ENCODE measurements at regions not wholly inside any gene's neighbourhood (a gene's known extent, or its start where the extent isn't known, plus 50 kb on each side); places are given as distances from the start of the nearest gene placed in this dataset.
"Not testable (repeated sequence)": the region's sequence is repeated elsewhere in the genome, so short reads cannot be mapped to it uniquely, and the experiment has no call there.

- peaks cover 6% of the 10 kb centered on the region for H3K9me3 Mint-ChIP-seq
- H3K27me3 Mint-ChIP-seq, result no peaks in the 10 kb centered on the region
- no peak overlapping the region for H3K27ac Mint-ChIP-seq
- H3K4me1 Mint-ChIP-seq, result no peaks in the 10 kb centered on the region
- no peaks in the 10 kb centered on the region for H3K36me3 Mint-ChIP-seq
- no peak overlapping the region for H3K4me3 Mint-ChIP-seq
Observed at GRCh38 chr6:86487660-86488221, 449.6 kb upstream of the HTR1E start.

GRCh38 chr6:86478316-86478715 lies 459.0 kb upstream of the HTR1E start:
- not testable (repeated sequence) for H3K36me3 Mint-ChIP-seq, H3K27me3 Mint-ChIP-seq, H3K4me3 Mint-ChIP-seq, H3K27ac Mint-ChIP-seq, H3K4me1 Mint-ChIP-seq, H3K9me3 Mint-ChIP-seq

GRCh38 chr6:86477500-86478148 lies 459.7 kb upstream of the HTR1E start:
- Mint-ChIP-seq H3K27ac (no peak overlapping the region), H3K9me3 (no peaks in the 10 kb centered on the region), H3K36me3 (no peaks in the 10 kb centered on the region), H3K4me1 (no peaks in the 10 kb centered on the region), H3K27me3 (no peaks in the 10 kb centered on the region), H3K4me3 (no peak overlapping the region)

GRCh38 chr6:86476311-86476710 lies 461.0 kb upstream of the HTR1E start:
- no peaks in the 10 kb centered on the region for H3K27me3 Mint-ChIP-seq
- H3K27ac Mint-ChIP-seq, result no peak overlapping the region
- no peaks in the 10 kb centered on the region for H3K4me1 Mint-ChIP-seq
- no peak overlapping the region for H3K4me3 Mint-ChIP-seq
- H3K9me3 Mint-ChIP-seq, result no peaks in the 10 kb centered on the region
- H3K36me3 Mint-ChIP-seq, result no peaks in the 10 kb centered on the region

GRCh38 chr6:86474081-86474480 lies 463.2 kb upstream of the HTR1E start:
- Mint-ChIP-seq H3K4me1 (no peaks in the 10 kb centered on the region), H3K27ac (no peak overlapping the region), H3K27me3 (no peaks in the 10 kb centered on the region), H3K4me3 (no peak overlapping the region), H3K36me3 (no peaks in the 10 kb centered on the region), H3K9me3 (no peaks in the 10 kb centered on the region)

- Mint-ChIP-seq H3K4me3 (no peak overlapping the region), H3K27ac (no peak overlapping the region), H3K9me3 (no peaks in the 10 kb centered on the region), H3K36me3 (no peaks in the 10 kb centered on the region), H3K4me1 (no peaks in the 10 kb centered on the region), H3K27me3 (no peaks in the 10 kb centered on the region)
Observed at GRCh38 chr6:86471791-86472190, 465.5 kb upstream of the HTR1E start.

GRCh38 chr6:86459978-86460377 lies 477.4 kb upstream of the HTR1E start:
- Mint-ChIP-seq H3K27me3 (no peaks in the 10 kb centered on the region), H3K4me3 (no peak overlapping the region), H3K4me1 (no peaks in the 10 kb centered on the region), H3K27ac (no peak overlapping the region), H3K36me3 (no peaks in the 10 kb centered on the region), H3K9me3 (peaks cover 15% of the 10 kb centered on the region)

- no peaks in the 10 kb centered on the region for H3K27me3 Mint-ChIP-seq
- no peak overlapping the region for H3K27ac Mint-ChIP-seq
- H3K4me1 Mint-ChIP-seq, result no peaks in the 10 kb centered on the region
- no peaks in the 10 kb centered on the region for H3K36me3 Mint-ChIP-seq
- no peak overlapping the region for H3K4me3 Mint-ChIP-seq
- H3K9me3 Mint-ChIP-seq, result peaks cover 20% of the 10 kb centered on the region
Observed at GRCh38 chr6:86456821-86457220, 480.5 kb upstream of the HTR1E start.

GRCh38 chr6:86453232-86453631 lies 484.1 kb upstream of the HTR1E start:
- peaks cover 14% of the 10 kb centered on the region for H3K9me3 Mint-ChIP-seq
- H3K4me1 Mint-ChIP-seq, result no peaks in the 10 kb centered on the region
- H3K4me3 Mint-ChIP-seq, result no peak overlapping the region
- H3K27ac Mint-ChIP-seq, result no peak overlapping the region
- H3K27me3 Mint-ChIP-seq, result no peaks in the 10 kb centered on the region
- H3K36me3 Mint-ChIP-seq, result no peaks in the 10 kb centered on the region

GRCh38 chr6:86448398-86448797 lies 488.9 kb upstream of the HTR1E start:
- no peak overlapping the region for H3K27ac Mint-ChIP-seq
- H3K36me3 Mint-ChIP-seq, result no peaks in the 10 kb centered on the region
- no peak overlapping the region for H3K4me3 Mint-ChIP-seq
- H3K9me3 Mint-ChIP-seq, result no peaks in the 10 kb centered on the region
- no peaks in the 10 kb centered on the region for H3K4me1 Mint-ChIP-seq
- no peaks in the 10 kb centered on the region for H3K27me3 Mint-ChIP-seq

- H3K27me3 Mint-ChIP-seq, result no peaks in the 10 kb centered on the region
- peaks cover 6% of the 10 kb centered on the region for H3K9me3 Mint-ChIP-seq
- no peak overlapping the region for H3K27ac Mint-ChIP-seq
- no peaks in the 10 kb centered on the region for H3K4me1 Mint-ChIP-seq
- H3K36me3 Mint-ChIP-seq, result no peaks in the 10 kb centered on the region
- no peak overlapping the region for H3K4me3 Mint-ChIP-seq
Observed at GRCh38 chr6:86440608-86441007, 496.7 kb upstream of the HTR1E start.

- Mint-ChIP-seq H3K4me1 (no peaks in the 10 kb centered on the region), H3K36me3 (no peaks in the 10 kb centered on the region), H3K27ac (no peak overlapping the region), H3K4me3 (no peak overlapping the region), H3K9me3 (no peaks in the 10 kb centered on the region), H3K27me3 (no peaks in the 10 kb centered on the region)
Observed at GRCh38 chr6:86423571-86423970, 513.8 kb upstream of the HTR1E start.

GRCh38 chr6:86412057-86412456 lies 525.3 kb upstream of the HTR1E start:
- Mint-ChIP-seq H3K4me3 (no peak overlapping the region), H3K9me3 (no peaks in the 10 kb centered on the region), H3K27me3 (peaks cover 1% of the 10 kb centered on the region), H3K36me3 (no peaks in the 10 kb centered on the region), H3K27ac (no peak overlapping the region), H3K4me1 (no peaks in the 10 kb centered on the region)

GRCh38 chr6:86407128-86407527 lies 530.2 kb upstream of the HTR1E start:
- H3K4me3 Mint-ChIP-seq, result no peak overlapping the region

GRCh38 chr6:86392850-86393249 lies 544.5 kb upstream of the HTR1E start:
- H3K9me3 Mint-ChIP-seq, H3K27ac Mint-ChIP-seq, H3K4me3 Mint-ChIP-seq, H3K4me1 Mint-ChIP-seq, H3K36me3 Mint-ChIP-seq, H3K27me3 Mint-ChIP-seq: not testable (repeated sequence)

More at GRCh38 chr6:86407128-86407527, 530.2 kb upstream of the HTR1E start:
- no peak overlapping the region for H3K27ac Mint-ChIP-seq
- peaks cover 1% of the 10 kb centered on the region for H3K27me3 Mint-ChIP-seq
- no peaks in the 10 kb centered on the region for H3K4me1 Mint-ChIP-seq
- H3K36me3 Mint-ChIP-seq, result no peaks in the 10 kb centered on the region
- no peaks in the 10 kb centered on the region for H3K9me3 Mint-ChIP-seq

- Mint-ChIP-seq H3K4me1 (no peaks in the 10 kb centered on the region), H3K27me3 (no peaks in the 10 kb centered on the region), H3K27ac (no peak overlapping the region), H3K4me3 (no peak overlapping the region), H3K36me3 (no peaks in the 10 kb centered on the region), H3K9me3 (peaks cover 6% of the 10 kb centered on the region)
Observed at GRCh38 chr6:86380571-86381125, 556.7 kb upstream of the HTR1E start.

- H3K4me1 Mint-ChIP-seq, result no peaks in the 10 kb centered on the region
- peaks cover 7% of the 10 kb centered on the region for H3K9me3 Mint-ChIP-seq
- no peak overlapping the region for H3K27ac Mint-ChIP-seq
- H3K4me3 Mint-ChIP-seq, result no peak overlapping the region
- H3K36me3 Mint-ChIP-seq, result no peaks in the 10 kb centered on the region
- H3K27me3 Mint-ChIP-seq, result no peaks in the 10 kb centered on the region
Observed at GRCh38 chr6:86357877-86358276, 579.5 kb upstream of the HTR1E start.

All from activated naive CD4-positive, alpha-beta T cell treated with anti-CD3 and anti-CD28 coated beads, Interleukin-2, amount 50 U/mL, for 24 hours (primary cell).